Neural progenitor cell (in vitro differentiated cells): ENCODE measurements at regions not wholly inside any gene's neighbourhood (a gene's known extent, or its start where the extent isn't known, plus 50 kb on each side); places are given as distances from the start of the nearest gene placed in this dataset.

Experiments
- EZH2 ChIP-seq: fragments of 200-600 bp; sonication (generic); IDR thresholded peaks from 2 replicates; pipeline ENCODE4 v1.6.1; 2017; ENCODE audit warnings: antibody characterized with exemption, mild to moderate bottlenecking, moderate library complexity
- EZH2phosphoT487 ChIP-seq: fragments of 200-600 bp; sonication (generic); IDR thresholded peaks from 2 replicates; pipeline ENCODE4 v1.6.1; 2017; ENCODE audit warnings: antibody characterized with exemption
- TF ChIP-seq, protein P1 (sequence below): fragments of 200-600 bp; sonication (generic); IDR thresholded peaks from 2 replicates; pipeline ENCODE4 v1.5.1; 2017; ENCODE audit warnings: antibody characterized with exemption, mild to moderate bottlenecking

DNA sequence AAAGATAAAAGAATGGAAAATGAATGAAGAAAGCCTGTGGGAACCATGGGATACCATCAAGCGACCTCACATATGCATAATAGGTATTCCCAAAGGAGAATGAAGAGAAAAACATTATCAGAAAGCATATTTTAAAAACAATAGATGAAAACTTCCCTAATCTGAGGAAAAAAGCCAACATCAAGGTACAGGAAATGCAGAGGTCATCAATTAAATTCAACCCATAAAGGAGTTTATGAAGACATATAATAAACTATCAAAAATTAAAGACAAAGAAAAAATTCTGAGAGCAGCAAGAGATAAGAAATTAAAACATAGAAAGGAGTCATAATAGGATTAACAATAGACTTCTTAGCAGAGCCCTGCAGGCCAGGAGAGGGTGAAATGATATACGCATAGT is 397.5 kb downstream of the GPM6A start:
- TF ChIP-seq, protein P1, sequence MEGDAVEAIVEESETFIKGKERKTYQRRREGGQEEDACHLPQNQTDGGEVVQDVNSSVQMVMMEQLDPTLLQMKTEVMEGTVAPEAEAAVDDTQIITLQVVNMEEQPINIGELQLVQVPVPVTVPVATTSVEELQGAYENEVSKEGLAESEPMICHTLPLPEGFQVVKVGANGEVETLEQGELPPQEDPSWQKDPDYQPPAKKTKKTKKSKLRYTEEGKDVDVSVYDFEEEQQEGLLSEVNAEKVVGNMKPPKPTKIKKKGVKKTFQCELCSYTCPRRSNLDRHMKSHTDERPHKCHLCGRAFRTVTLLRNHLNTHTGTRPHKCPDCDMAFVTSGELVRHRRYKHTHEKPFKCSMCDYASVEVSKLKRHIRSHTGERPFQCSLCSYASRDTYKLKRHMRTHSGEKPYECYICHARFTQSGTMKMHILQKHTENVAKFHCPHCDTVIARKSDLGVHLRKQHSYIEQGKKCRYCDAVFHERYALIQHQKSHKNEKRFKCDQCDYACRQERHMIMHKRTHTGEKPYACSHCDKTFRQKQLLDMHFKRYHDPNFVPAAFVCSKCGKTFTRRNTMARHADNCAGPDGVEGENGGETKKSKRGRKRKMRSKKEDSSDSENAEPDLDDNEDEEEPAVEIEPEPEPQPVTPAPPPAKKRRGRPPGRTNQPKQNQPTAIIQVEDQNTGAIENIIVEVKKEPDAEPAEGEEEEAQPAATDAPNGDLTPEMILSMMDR = no peak
- no peak for TF ChIP-seq EZH2
- no peak for TF ChIP-seq EZH2phosphoT487
